Right lobe of liver (tissue), 4 donors: ENCODE measurements at regions not wholly inside any gene's neighbourhood (a gene's known extent, or its start where the extent isn't known, plus 50 kb on each side); places are given as distances from the start of the nearest gene placed in this dataset.

Experiments
- CTCF ChIP-seq, 4 donors: fragments of 200-600 bp in 3 of 4; fragments of 450-650 bp in 1 of 4; IDR thresholded peaks; one replicate each; pipeline versions ENCODE4 v1.5.1 to v1.8.0; 2016 to 2022; ENCODE audit warnings: antibody characterized with exemption in 4 of 4, mild to moderate bottlenecking in 2 of 4
- POLR2A ChIP-seq: fragments of 450-650 bp; IDR thresholded peaks from one replicate; pipeline ENCODE4 v1.6.1; 2017; ENCODE audit warnings: antibody characterized with exemption, mild to moderate bottlenecking
- donor health status: DM: no; HTN: no; CAD: no.
- donor health status: DM: no; HTN: no; CAD: no.
- donor health status: DM: no; HTN: yes; CAD: no.

GRCh38 chr9:83130541-83130940 lies 67.6 kb upstream of the RASEF start:
- TF ChIP-seq POLR2A, result no peak
- no peak for TF ChIP-seq CTCF (IDR thresholded peaks at IDR 0.05)
